T47D (cell line): ENCODE measurements at regions not wholly inside any gene's neighbourhood (a gene's known extent, or its start where the extent isn't known, plus 50 kb on each side); places are given as distances from the start of the nearest gene placed in this dataset.

Experiments used
- DNase-seq, 2 experiments: peaks; one replicate each; pipeline versions ENCODE4 v3.0.0 to v3.0.0-alpha.2; 2011 to 2012; ENCODE audit warnings: low read depth in 1 of 2, low spot score in 1 of 2
- JUND ChIP-seq: IDR thresholded peaks from 2 replicates; pipeline ENCODE4 v1.6.1; 2012; ENCODE audit warnings: low read depth
- in situ Hi-C: cut with HindIII; loops from 2 replicates; pipeline ENCODE4 v1.10.0; 2016; ENCODE audit warnings: low sequenced_read_pairs, low pct_unique_long_range_greater_than_20kb

DNA sequence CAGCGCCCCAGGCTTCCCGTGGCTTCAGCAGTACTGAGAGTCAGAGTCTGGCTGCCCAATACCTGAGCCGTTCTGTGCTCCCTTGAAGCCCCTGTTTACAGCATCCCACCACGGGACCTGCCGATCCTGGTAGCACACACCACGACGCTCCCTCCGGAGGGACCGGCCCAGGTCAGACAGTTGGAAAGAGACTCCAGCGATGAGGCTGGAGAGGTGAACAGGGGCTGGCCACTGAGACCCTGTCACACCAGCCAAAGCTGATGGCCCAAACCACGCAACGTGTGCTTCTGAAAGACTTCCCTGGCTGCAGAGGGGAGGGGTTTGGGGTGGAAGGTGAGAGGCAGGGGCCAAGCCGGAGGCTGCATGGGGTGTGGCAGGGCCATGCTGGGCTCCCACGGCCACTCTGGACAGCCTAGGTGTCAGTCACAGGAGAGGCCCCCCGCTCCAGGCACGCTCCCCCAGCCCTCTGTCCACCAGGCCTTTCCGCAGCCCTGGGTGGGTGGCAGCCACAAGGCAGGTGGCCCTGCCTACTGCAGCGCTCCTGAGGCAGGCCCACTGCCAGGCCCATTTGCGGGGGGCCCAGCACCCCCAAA, 140.2 kb upstream of the CHST15 start:
- no peak for TF ChIP-seq JUND
- in situ Hi-C loops = no loop called here
- DNase-seq = no peak

GRCh38 chr10:124232686-124233545, 139.5 kb upstream of the CHST15 start:
- in situ Hi-C loops = no loop called here
- DNase-seq = no peak
- TF ChIP-seq JUND = no peak

GRCh38 chr10:124231168-124232155, 138.1 kb upstream of the CHST15 start:
- no peak for TF ChIP-seq JUND
- in situ Hi-C loops = no loop called here
- DNase-seq = no peak

DNA sequence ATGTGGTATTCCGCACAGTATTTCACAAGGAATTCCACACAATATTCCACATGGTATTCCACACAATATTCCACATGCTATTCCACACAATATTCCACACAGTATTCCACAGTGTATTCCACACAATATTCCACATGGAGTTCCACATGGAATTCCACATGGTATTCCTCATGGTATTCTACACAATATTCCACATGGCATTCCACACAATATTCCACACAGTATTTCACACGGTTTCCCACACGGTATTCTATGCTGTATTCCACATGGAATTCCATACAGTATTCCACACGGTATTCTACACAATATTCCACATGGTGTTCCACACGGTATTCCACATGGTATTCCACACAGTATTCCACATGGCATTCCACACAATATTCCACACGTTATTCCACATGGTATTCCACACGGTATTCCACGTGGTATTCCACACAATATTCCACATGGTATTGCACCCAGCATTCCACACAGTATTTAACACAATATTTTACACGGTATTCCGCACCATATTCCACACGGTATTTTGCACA, 137.3 kb upstream of the CHST15 start:
- TF ChIP-seq JUND = no peak
- in situ Hi-C loops = no loop called here
- no peak for DNase-seq

DNA sequence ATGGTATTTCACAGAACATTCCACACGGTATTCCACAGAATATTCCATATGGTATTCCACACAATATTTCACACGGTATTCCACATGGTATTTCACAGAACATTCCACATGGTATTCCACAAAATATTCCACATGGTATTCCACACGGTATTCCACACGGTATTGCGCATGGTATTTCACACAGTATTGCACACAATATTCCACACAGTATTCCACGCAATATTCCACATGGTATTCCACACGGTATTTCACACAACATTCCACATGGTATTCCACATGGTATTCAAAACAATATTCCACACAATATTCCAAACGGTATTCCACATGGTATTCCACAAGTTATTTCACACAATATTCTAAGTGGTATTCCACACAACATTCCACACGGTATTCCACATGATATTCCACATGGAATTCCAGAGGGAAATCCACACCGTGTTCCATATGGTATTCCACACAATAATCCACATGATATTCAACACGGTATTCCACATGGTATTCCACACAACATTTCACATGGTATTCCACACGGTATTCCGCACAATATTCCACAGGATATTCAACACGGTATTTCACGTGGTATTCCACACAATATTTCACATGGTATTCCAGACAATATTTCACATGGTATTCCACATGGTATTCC, 136.7 kb upstream of the CHST15 start:
- no peak for DNase-seq
- in situ Hi-C loops = no loop called here
- no peak for TF ChIP-seq JUND

DNA sequence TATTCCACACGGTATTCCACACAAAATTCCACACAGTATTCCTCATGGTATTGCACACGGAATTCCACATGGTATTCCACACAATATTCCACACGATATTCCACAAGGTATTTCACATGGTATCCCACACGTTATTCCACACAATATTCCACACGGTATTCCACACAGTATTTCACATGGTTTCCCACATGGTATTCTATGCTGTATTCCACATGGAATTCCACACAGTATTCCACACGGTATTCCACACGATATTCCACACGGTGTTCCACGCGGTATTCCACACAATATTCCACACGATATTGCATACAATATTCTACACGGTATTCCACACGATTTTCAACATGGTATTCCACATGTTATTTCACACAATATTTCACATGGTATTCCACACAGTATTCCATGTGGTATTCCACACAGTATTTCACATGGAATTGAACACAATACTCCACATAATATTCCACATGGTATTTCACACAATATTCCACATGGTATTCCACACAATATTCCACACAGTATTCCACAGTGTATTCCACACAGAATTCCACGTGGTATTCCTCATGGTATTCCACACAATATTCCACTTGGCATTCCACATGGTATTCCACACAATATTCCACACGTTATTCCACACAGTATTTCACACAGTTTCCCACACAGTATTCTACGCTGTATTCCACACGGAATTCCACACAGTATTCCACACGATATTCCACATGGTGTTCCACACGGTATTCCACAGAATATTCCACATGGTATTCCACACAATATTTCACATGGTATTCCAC, 136.0 kb upstream of the CHST15 start:
- in situ Hi-C loops = no loop called here
- no peak for TF ChIP-seq JUND
- DNase-seq = no peak

DNA sequence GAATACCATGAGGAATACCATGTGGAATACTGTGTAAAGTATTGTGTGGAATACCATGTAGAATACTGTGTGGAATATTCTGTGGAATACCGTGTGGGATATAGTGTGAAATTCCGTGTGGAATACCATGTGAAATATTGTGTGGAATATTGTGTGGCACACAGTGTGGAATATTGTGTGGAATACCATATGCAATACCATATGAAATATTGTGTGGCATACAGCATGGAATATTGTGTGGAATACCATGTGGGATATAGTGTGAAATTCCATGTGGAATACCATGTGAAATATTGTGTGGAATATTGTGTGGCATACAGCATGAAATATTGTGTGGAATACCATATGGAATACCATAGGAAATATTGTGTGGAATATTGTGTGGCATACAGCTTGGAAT, 135.1 kb upstream of the CHST15 start:
- in situ Hi-C loops = no loop called here
- DNase-seq = no peak
- no peak for TF ChIP-seq JUND

GRCh38 chr10:124227988-124228387, 134.6 kb upstream of the CHST15 start:
- TF ChIP-seq JUND = no peak
- DNase-seq = no peak
- in situ Hi-C loops = no loop called here

DNA sequence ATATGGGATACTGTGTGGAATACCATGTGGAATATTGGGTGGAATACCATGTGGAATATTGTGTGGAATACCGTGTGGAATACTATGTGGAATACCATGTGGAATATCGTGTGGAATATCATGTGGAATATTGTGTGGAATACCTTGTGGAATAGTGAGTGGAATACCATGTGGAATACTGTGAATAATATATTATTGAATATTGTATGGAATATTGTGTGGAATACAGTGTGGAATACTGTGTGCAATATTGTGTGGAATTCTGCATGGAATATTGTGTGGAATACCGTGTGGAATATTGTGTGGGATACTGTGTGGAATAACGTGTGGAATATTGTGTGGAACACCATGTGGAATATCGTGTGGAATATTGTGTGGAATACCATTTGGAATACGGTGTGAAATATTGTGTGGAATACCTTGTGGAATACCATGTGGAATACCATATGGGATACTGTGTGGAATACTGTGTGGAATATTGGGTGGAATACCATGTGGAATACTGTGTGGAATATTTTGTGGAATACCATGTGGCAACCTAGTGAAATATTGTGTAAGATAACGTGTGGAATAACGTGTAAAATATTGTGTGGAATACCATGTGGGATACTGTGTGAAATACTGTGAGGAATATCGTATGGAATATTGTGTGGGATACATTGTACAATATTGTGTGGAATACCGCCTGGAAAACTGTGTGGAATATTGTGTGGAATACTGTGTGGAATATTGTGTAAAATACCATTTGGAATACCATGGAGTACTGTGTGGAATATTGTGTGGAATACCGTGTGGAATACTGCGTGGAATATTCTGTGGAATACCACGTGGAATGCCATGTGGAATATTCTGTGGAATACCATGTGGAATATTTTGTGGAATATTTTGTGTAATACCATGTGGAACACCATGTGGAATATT, 133.9 kb upstream of the CHST15 start:
- TF ChIP-seq JUND = no peak
- no peak for DNase-seq
- in situ Hi-C loops = no loop called here

DNA sequence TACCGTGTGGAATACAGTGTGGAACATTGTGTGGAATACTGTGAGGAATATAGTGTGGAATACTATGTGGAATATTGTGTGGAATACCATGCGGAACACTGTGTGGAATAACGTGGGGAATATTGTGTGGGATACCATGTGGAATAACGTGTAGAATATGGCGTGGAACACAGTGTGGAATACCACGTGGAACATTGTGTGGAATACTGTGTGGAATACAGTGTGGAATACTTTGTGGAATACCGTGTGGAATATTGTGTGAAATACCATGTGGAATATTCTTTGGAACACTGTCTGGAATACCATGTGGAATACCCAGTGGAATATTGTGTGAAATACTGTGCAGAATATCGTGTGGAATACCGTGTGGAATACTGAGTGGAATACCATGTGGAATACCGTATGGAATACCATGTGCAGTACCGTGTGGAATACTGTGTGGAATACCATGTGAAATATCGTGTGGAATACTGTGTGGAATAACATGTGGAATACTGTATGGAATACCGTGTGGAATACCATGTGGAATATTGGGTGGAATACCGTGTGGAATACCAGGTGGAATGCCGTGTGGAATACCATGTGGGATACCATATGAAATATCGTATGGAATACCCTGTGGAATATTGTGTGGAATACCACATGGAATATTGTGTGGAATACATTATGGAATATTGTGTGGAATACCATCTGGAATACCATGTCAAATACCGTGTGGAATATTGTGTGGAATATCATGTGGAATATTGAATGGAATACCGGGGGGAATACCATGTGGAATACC, 133.1 kb upstream of the CHST15 start:
- TF ChIP-seq JUND = no peak
- in situ Hi-C loops = no loop called here
- DNase-seq = no peak
